ENCODE measurements at regions not wholly inside any gene's neighbourhood (a gene's known extent, or its start where the extent isn't known, plus 50 kb on each side); places are given as distances from the start of the nearest gene placed in this dataset.

- Histone ChIP-seq H3K4me3 (ENCODE audit: low read length) (no peak overlapping the region), H3K9ac (ENCODE audit: low read depth, low read length) (no peak overlapping the region), H3K4me2 (ENCODE audit: low read length) (no peak overlapping the region), H3K4me1 (ENCODE audit: control insufficient read depth, insufficient read depth, low read length) (peaks cover 13% of the 10 kb centered on the region), H3K9me3 (replicated peaks; ENCODE audit: low read length) (no peaks in the 10 kb centered on the region), H3K27me3 (ENCODE audit: control insufficient read depth, insufficient read depth, low read length) (no peaks in the 10 kb centered on the region), H3K36me3 (ENCODE audit: insufficient read depth, low read length) (no peaks in the 10 kb centered on the region)
These were observed 194.0 kb downstream of the FAM76B start for GRCh38 chr11:95595541-95595940.

DNA sequence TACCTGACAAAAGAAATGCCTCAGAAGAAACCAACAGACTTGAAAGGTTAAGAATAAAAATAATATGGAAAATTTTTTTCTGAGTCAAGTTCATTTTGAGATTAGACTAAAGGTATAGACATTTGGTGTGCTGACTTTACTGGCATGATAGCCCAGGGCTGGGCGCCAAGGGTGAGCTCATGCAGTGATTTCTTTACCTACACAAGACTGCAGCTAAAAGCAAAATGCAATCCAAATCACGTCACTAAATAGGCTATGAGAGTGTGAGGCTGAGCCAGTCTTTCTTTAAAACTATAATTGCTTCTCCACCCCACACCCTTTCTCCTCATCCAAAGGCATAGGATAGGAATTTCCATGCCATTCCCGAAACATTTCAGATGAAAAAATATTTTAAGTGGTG lies 196.5 kb downstream of the FAM76B start:
- H3K4me3 ChIP-seq (ENCODE audit: low read length) = no peak overlapping the region
- H3K36me3 ChIP-seq (ENCODE audit: insufficient read depth, low read length) = no peaks in the 10 kb centered on the region
- no peaks in the 10 kb centered on the region for H3K9me3 ChIP-seq (replicated peaks; ENCODE audit: low read length)
- H3K27me3 ChIP-seq (ENCODE audit: control insufficient read depth, insufficient read depth, low read length) = no peaks in the 10 kb centered on the region
- peaks cover 13% of the 10 kb centered on the region for H3K4me1 ChIP-seq (ENCODE audit: control insufficient read depth, insufficient read depth, low read length)
- H3K9ac ChIP-seq (ENCODE audit: low read depth, low read length) = no peak overlapping the region
- no peak overlapping the region for H3K4me2 ChIP-seq (ENCODE audit: low read length)

DNA sequence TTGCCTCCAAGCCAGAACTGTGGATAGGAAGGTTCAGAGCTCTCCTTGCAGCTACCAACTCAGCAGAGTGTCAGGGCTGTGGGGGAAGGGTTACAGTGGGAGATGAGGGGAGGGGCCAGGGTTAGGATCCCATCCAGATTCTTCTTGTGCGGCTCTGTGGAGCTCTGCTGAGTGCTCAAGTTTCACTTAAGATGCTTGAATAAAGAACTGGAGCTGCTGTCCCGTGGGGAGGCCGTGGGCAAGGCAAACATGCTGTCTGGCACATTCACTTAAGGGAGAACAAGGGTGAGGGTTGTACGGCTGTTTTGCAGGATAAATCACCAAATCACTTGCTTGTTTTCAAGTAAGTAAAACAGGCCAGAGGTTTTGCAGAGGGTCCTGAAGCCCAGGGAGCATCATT lies 197.1 kb downstream of the FAM76B start:
- Histone ChIP-seq H3K9me3 (replicated peaks; ENCODE audit: low read length) (no peaks in the 10 kb centered on the region), H3K27me3 (ENCODE audit: control insufficient read depth, insufficient read depth, low read length) (no peaks in the 10 kb centered on the region), H3K4me1 (ENCODE audit: control insufficient read depth, insufficient read depth, low read length) (peaks cover 13% of the 10 kb centered on the region), H3K36me3 (ENCODE audit: insufficient read depth, low read length) (no peaks in the 10 kb centered on the region), H3K4me2 (ENCODE audit: low read length) (no peak overlapping the region), H3K4me3 (ENCODE audit: low read length) (no peak overlapping the region), H3K9ac (ENCODE audit: low read depth, low read length) (no peak overlapping the region)

DNA sequence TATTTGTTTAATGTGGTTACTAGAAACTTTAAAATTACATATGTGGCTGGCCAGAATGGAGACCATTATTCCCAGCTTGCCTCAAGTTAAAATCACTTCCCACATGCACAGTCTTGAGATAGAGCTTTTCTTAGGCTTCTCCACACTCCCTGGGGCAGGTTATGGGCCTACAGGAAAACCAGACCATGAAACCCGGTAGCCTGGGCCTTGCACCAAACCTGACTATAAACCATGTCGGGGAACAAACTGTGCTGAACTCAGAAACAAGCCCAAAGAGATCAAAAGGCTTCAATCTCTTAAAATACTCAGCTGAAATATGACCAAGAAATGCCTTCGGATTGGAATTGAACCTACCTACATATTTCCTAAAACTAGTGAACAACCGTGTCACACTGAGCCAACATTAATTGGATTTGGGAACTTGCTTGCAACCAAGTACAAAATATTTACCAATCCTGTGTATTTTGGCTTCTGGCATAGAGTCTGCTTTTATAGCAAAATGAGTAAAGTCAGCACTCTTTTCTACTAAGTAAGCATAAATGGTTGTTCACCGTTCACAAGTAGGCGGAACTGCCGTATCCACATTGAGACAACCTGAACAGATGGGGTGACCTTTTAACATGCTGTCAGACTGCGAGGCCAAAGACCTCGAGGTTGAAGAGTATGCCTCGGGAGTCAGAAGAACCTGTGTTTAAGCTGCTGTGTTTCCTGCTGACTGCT lies 199.5 kb downstream of the FAM76B start:
- H3K4me3 ChIP-seq (ENCODE audit: low read length) = no peak overlapping the region
- H3K9me3 ChIP-seq (replicated peaks; ENCODE audit: low read length) = no peaks in the 10 kb centered on the region
- no peaks in the 10 kb centered on the region for H3K36me3 ChIP-seq (ENCODE audit: insufficient read depth, low read length)
- no peak overlapping the region for H3K4me2 ChIP-seq (ENCODE audit: low read length)
- H3K4me1 ChIP-seq (ENCODE audit: control insufficient read depth, insufficient read depth, low read length) = peaks cover 14% of the 10 kb centered on the region
- no peak overlapping the region for H3K9ac ChIP-seq (ENCODE audit: low read depth, low read length)
- H3K27me3 ChIP-seq (ENCODE audit: control insufficient read depth, insufficient read depth, low read length) = no peaks in the 10 kb centered on the region

- Histone ChIP-seq H3K27me3 (ENCODE audit: control insufficient read depth, insufficient read depth, low read length) (no peaks in the 10 kb centered on the region), H3K9ac (ENCODE audit: low read depth, low read length) (no peak overlapping the region), H3K36me3 (ENCODE audit: insufficient read depth, low read length) (no peaks in the 10 kb centered on the region), H3K9me3 (replicated peaks; ENCODE audit: low read length) (no peaks in the 10 kb centered on the region), H3K4me3 (ENCODE audit: low read length) (no peak overlapping the region), H3K4me2 (ENCODE audit: low read length) (no peak overlapping the region), H3K4me1 (ENCODE audit: control insufficient read depth, insufficient read depth, low read length) (peaks cover 22% of the 10 kb centered on the region)
These were observed 200.8 kb downstream of the FAM76B start for GRCh38 chr11:95588821-95589220.

DNA sequence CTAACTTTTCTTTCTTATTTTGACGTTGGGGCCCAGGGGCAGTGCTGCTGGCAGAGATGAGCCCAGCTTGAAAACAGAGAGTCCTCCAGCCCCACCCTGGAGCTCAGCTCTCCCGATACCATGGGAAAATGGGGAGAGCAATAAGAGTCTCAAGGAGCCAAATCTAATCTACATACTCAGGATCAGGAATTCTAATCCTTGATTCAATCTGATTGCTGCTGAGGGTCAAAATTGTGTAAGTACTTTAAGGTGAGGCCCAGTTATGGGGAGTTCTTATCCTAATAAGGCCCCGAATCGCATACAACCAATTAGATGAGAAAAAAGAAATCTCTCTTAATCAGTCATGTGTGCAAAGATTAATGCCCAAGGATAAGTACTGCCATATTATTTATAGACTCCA lies 202.9 kb downstream of the FAM76B start:
- no peak overlapping the region for H3K4me2 ChIP-seq (ENCODE audit: low read length)
- H3K4me3 ChIP-seq (ENCODE audit: low read length) = no peak overlapping the region
- H3K9ac ChIP-seq (ENCODE audit: low read depth, low read length) = no peak overlapping the region
- H3K36me3 ChIP-seq (ENCODE audit: insufficient read depth, low read length) = no peaks in the 10 kb centered on the region
- no peaks in the 10 kb centered on the region for H3K9me3 ChIP-seq (replicated peaks; ENCODE audit: low read length)
- no peaks in the 10 kb centered on the region for H3K27me3 ChIP-seq (ENCODE audit: control insufficient read depth, insufficient read depth, low read length)
- peaks cover 22% of the 10 kb centered on the region for H3K4me1 ChIP-seq (ENCODE audit: control insufficient read depth, insufficient read depth, low read length)

DNA sequence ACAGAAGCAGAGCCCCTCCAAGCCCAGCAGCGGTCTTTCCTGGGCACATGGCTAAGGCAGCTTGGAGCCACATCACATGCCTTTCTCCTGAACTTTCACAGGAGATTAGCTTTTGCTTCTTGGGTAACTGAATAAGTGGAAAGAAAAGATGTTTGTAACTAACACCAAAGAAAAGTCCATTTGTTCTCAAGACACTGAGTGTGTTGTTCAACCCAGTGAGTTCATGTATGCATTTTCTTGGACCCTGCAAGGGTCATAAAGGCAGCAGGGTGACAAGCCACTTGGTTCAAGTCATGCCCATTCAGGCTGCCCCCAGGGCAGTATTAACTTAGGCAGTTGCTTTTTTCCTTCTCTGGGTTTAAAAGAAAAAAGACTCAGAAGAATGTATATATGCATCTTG lies 203.4 kb downstream of the FAM76B start:
- H3K9ac ChIP-seq (ENCODE audit: low read depth, low read length) = no peak overlapping the region
- H3K4me1 ChIP-seq (ENCODE audit: control insufficient read depth, insufficient read depth, low read length) = peaks cover 22% of the 10 kb centered on the region
- no peaks in the 10 kb centered on the region for H3K9me3 ChIP-seq (replicated peaks; ENCODE audit: low read length)
- H3K4me2 ChIP-seq (ENCODE audit: low read length) = no peak overlapping the region
- no peaks in the 10 kb centered on the region for H3K36me3 ChIP-seq (ENCODE audit: insufficient read depth, low read length)
- no peak overlapping the region for H3K4me3 ChIP-seq (ENCODE audit: low read length)
- no peaks in the 10 kb centered on the region for H3K27me3 ChIP-seq (ENCODE audit: control insufficient read depth, insufficient read depth, low read length)

- Histone ChIP-seq H3K4me3 (ENCODE audit: low read length) (no peak overlapping the region), H3K4me1 (ENCODE audit: control insufficient read depth, insufficient read depth, low read length) (peaks cover 22% of the 10 kb centered on the region), H3K9me3 (replicated peaks; ENCODE audit: low read length) (no peaks in the 10 kb centered on the region)
These were observed 203.9 kb downstream of the FAM76B start for GRCh38 chr11:95585752-95586077.

GRCh38 chr11:95585069-95585751 lies 204.4 kb downstream of the FAM76B start:
- Histone ChIP-seq H3K4me2 (ENCODE audit: low read length) (peak overlapping the region; percentile 18), H3K9ac (ENCODE audit: low read depth, low read length) (no peak overlapping the region), H3K4me3 (ENCODE audit: low read length) (no peak overlapping the region), H3K9me3 (replicated peaks; ENCODE audit: low read length) (no peaks in the 10 kb centered on the region), H3K36me3 (ENCODE audit: insufficient read depth, low read length) (no peaks in the 10 kb centered on the region), H3K4me1 (ENCODE audit: control insufficient read depth, insufficient read depth, low read length) (peaks cover 22% of the 10 kb centered on the region), H3K27me3 (ENCODE audit: control insufficient read depth, insufficient read depth, low read length) (no peaks in the 10 kb centered on the region)

More at GRCh38 chr11:95585752-95586077, 203.9 kb downstream of the FAM76B start:
- no peak overlapping the region for H3K9ac ChIP-seq (ENCODE audit: low read depth, low read length)
- no peak overlapping the region for H3K4me2 ChIP-seq (ENCODE audit: low read length)
- H3K27me3 ChIP-seq (ENCODE audit: control insufficient read depth, insufficient read depth, low read length) = no peaks in the 10 kb centered on the region
- H3K36me3 ChIP-seq (ENCODE audit: insufficient read depth, low read length) = no peaks in the 10 kb centered on the region

GRCh38 chr11:95584589-95584988 lies 205.0 kb downstream of the FAM76B start:
- Histone ChIP-seq H3K4me3 (ENCODE audit: low read length) (no peak overlapping the region), H3K9me3 (replicated peaks; ENCODE audit: low read length) (no peaks in the 10 kb centered on the region), H3K27me3 (ENCODE audit: control insufficient read depth, insufficient read depth, low read length) (no peaks in the 10 kb centered on the region), H3K4me1 (ENCODE audit: control insufficient read depth, insufficient read depth, low read length) (peaks cover 22% of the 10 kb centered on the region), H3K9ac (ENCODE audit: low read depth, low read length) (no peak overlapping the region), H3K4me2 (ENCODE audit: low read length) (no peak overlapping the region), H3K36me3 (ENCODE audit: insufficient read depth, low read length) (no peaks in the 10 kb centered on the region)

- peaks cover 22% of the 10 kb centered on the region for H3K4me1 ChIP-seq (ENCODE audit: control insufficient read depth, insufficient read depth, low read length)
- H3K9me3 ChIP-seq (replicated peaks; ENCODE audit: low read length) = no peaks in the 10 kb centered on the region
- no peaks in the 10 kb centered on the region for H3K27me3 ChIP-seq (ENCODE audit: control insufficient read depth, insufficient read depth, low read length)
- H3K9ac ChIP-seq (ENCODE audit: low read depth, low read length) = no peak overlapping the region
- H3K4me2 ChIP-seq (ENCODE audit: low read length) = no peak overlapping the region
- no peaks in the 10 kb centered on the region for H3K36me3 ChIP-seq (ENCODE audit: insufficient read depth, low read length)
- H3K4me3 ChIP-seq (ENCODE audit: low read length) = no peak overlapping the region
These were observed 205.4 kb downstream of the FAM76B start for GRCh38 chr11:95584180-95584579.
